ENCODE measurements at regions not wholly inside any gene's neighbourhood (a gene's known extent, or its start where the extent isn't known, plus 50 kb on each side); places are given as distances from the start of the nearest gene placed in this dataset.

GRCh38 chr6:168136622-168137021 is 57.6 kb upstream of the FRMD1 start:
- H3K4ac ChIP-seq (ENCODE audit: low read depth in 1 of 2, low read length in 2 of 2), result no peak overlapping the region
- H3K23ac ChIP-seq (ENCODE audit: low read length in 2 of 2), result no peak overlapping the region
- H2BK5ac ChIP-seq (ENCODE audit: low read depth, low read length, poor library complexity, severe bottlenecking), result no peak overlapping the region
- H3K36me3 ChIP-seq (ENCODE audit: control insufficient read depth in 1 of 2, insufficient read depth in 2 of 2, low read depth in 1 of 2, low read length in 2 of 2), result no peaks in the 10 kb centered on the region
- H4K91ac ChIP-seq (ENCODE audit: low read length), result no peak overlapping the region
- peaks cover 0 to 14% of the 10 kb centered on the region in 2 experiments for H3K27me3 ChIP-seq (ENCODE audit: control insufficient read depth in 1 of 2, insufficient read depth in 1 of 2, low read length in 2 of 2)
- no peak overlapping the region for H2AFZ ChIP-seq (ENCODE audit: low read depth, low read length)
- H3K18ac ChIP-seq (ENCODE audit: low read depth in 1 of 2, low read length in 2 of 2), result no peak overlapping the region
- WGBS, result 72% methylated on average over 3 of the region's 5 CpGs
- H4K8ac ChIP-seq (ENCODE audit: low read length), result no peak overlapping the region
- H3K9ac ChIP-seq (ENCODE audit: low read length), result no peak overlapping the region
- H2BK12ac ChIP-seq (ENCODE audit: low read length in 2 of 2), result no peak overlapping the region
- H3K4me3 ChIP-seq (ENCODE audit: insufficient read depth in 1 of 2, low read depth in 1 of 2, low read length in 2 of 2), result no peak overlapping the region
- H3K9me3 ChIP-seq (ENCODE audit: control insufficient read depth, low read length), result no peaks in the 10 kb centered on the region
- no peak overlapping the region for H3K4me2 ChIP-seq (ENCODE audit: low read length, poor library complexity, severe bottlenecking)
- H3K4me1 ChIP-seq (ENCODE audit: control insufficient read depth, insufficient read depth, low read depth, low read length), result peaks cover 13% of the 10 kb centered on the region
- H2BK15ac ChIP-seq (ENCODE audit: low read depth, poor library complexity, severe bottlenecking), result no peak overlapping the region
- H3K79me1 ChIP-seq (replicated peaks; ENCODE audit: low read length, poor library complexity, severe bottlenecking), result no peaks in the 10 kb centered on the region
- no peak overlapping the region for H2BK120ac ChIP-seq (ENCODE audit: low read depth, low read length)
- H3K27ac ChIP-seq (ENCODE audit: low read length, poor library complexity, severe bottlenecking), result no peak overlapping the region
- DNase-seq, result no peak
- no peak overlapping the region for H2AK5ac ChIP-seq (ENCODE audit: low read length, severe bottlenecking)
- H3K14ac ChIP-seq (ENCODE audit: low read length in 2 of 2), result no peak overlapping the region

GRCh38 chr6:168136001-168136400 is 57.0 kb upstream of the FRMD1 start:
- Histone ChIP-seq H3K36me3 (ENCODE audit: control insufficient read depth in 1 of 2, insufficient read depth in 2 of 2, low read depth in 1 of 2, low read length in 2 of 2) (no peaks in the 10 kb centered on the region), H3K27ac (ENCODE audit: low read length, poor library complexity, severe bottlenecking) (no peak overlapping the region), H3K4me2 (ENCODE audit: low read length, poor library complexity, severe bottlenecking) (no peak overlapping the region), H3K4me1 (ENCODE audit: control insufficient read depth, insufficient read depth, low read depth, low read length) (peaks cover 13% of the 10 kb centered on the region), H3K18ac (ENCODE audit: low read depth in 1 of 2, low read length in 2 of 2) (no peak overlapping the region), H3K9me3 (ENCODE audit: control insufficient read depth, low read length) (no peaks in the 10 kb centered on the region), H2BK120ac (ENCODE audit: low read depth, low read length) (no peak overlapping the region), H2BK5ac (ENCODE audit: low read depth, low read length, poor library complexity, severe bottlenecking) (no peak overlapping the region), H4K8ac (ENCODE audit: low read length) (no peak overlapping the region), H3K23ac (ENCODE audit: low read length in 2 of 2) (no peak overlapping the region), H2AFZ (ENCODE audit: low read depth, low read length) (no peak overlapping the region), H2BK12ac (ENCODE audit: low read length in 2 of 2) (no peak overlapping the region), H3K14ac (ENCODE audit: low read length in 2 of 2) (no peak overlapping the region), H2AK5ac (ENCODE audit: low read length, severe bottlenecking) (no peak overlapping the region), H4K91ac (ENCODE audit: low read length) (no peak overlapping the region), H3K79me1 (replicated peaks; ENCODE audit: low read length, poor library complexity, severe bottlenecking) (no peaks in the 10 kb centered on the region), H3K27me3 (ENCODE audit: control insufficient read depth in 1 of 2, insufficient read depth in 1 of 2, low read length in 2 of 2) (peaks cover 6 to 21% of the 10 kb centered on the region in 2 experiments), H2BK15ac (ENCODE audit: low read depth, poor library complexity, severe bottlenecking) (no peak overlapping the region), H3K9ac (ENCODE audit: low read length) (no peak overlapping the region), H3K4ac (ENCODE audit: low read depth in 1 of 2, low read length in 2 of 2) (no peak overlapping the region), H3K4me3 (ENCODE audit: insufficient read depth in 1 of 2, low read depth in 1 of 2, low read length in 2 of 2) (no peak overlapping the region)
- WGBS, result 89% methylated on average over 4 of the region's 7 CpGs
- no peak for DNase-seq

GRCh38 chr6:168134560-168135201 is 55.7 kb upstream of the FRMD1 start:
- no peak overlapping the region for H3K9ac ChIP-seq (ENCODE audit: low read length)
- no peak overlapping the region for H2BK5ac ChIP-seq (ENCODE audit: low read depth, low read length, poor library complexity, severe bottlenecking)
- H2BK12ac ChIP-seq (ENCODE audit: low read length in 2 of 2), result peak overlapping the region in 1 of 2 experiments; percentile 10
- H3K14ac ChIP-seq (ENCODE audit: low read length in 2 of 2), result peak overlapping the region in 1 of 2 experiments; percentile 14
- peak overlapping the region in 1 of 2 experiments; percentile 37 for H3K18ac ChIP-seq (ENCODE audit: low read depth in 1 of 2, low read length in 2 of 2)
- H3K79me1 ChIP-seq (replicated peaks; ENCODE audit: low read length, poor library complexity, severe bottlenecking), result no peaks in the 10 kb centered on the region
- H4K91ac ChIP-seq (ENCODE audit: low read length), result no peak overlapping the region
- no peak overlapping the region for H3K27ac ChIP-seq (ENCODE audit: low read length, poor library complexity, severe bottlenecking)
- peaks cover 13% of the 10 kb centered on the region for H3K4me1 ChIP-seq (ENCODE audit: control insufficient read depth, insufficient read depth, low read depth, low read length)
- H3K4ac ChIP-seq (ENCODE audit: low read depth in 1 of 2, low read length in 2 of 2), result no peak overlapping the region
- H3K4me2 ChIP-seq (ENCODE audit: low read length, poor library complexity, severe bottlenecking), result no peak overlapping the region
- no peaks in the 10 kb centered on the region for H3K36me3 ChIP-seq (ENCODE audit: control insufficient read depth in 1 of 2, insufficient read depth in 2 of 2, low read depth in 1 of 2, low read length in 2 of 2)
- DNase-seq, result no peak
- no peak overlapping the region for H2BK15ac ChIP-seq (ENCODE audit: low read depth, poor library complexity, severe bottlenecking)
- H3K23ac ChIP-seq (ENCODE audit: low read length in 2 of 2), result no peak overlapping the region
- no peak overlapping the region for H2AK5ac ChIP-seq (ENCODE audit: low read length, severe bottlenecking)
- H3K9me3 ChIP-seq (ENCODE audit: control insufficient read depth, low read length), result no peaks in the 10 kb centered on the region
- WGBS, result 96% methylated on average over 14 of the region's 16 CpGs
- H2BK120ac ChIP-seq (ENCODE audit: low read depth, low read length), result no peak overlapping the region
- H2AFZ ChIP-seq (ENCODE audit: low read depth, low read length), result no peak overlapping the region
- H4K8ac ChIP-seq (ENCODE audit: low read length), result no peak overlapping the region
- no peak overlapping the region for H3K4me3 ChIP-seq (ENCODE audit: insufficient read depth in 1 of 2, low read depth in 1 of 2, low read length in 2 of 2)
- peaks cover 19 to 32% of the 10 kb centered on the region in 2 experiments for H3K27me3 ChIP-seq (ENCODE audit: control insufficient read depth in 1 of 2, insufficient read depth in 1 of 2, low read length in 2 of 2)

- Histone ChIP-seq H2BK5ac (ENCODE audit: low read depth, low read length, poor library complexity, severe bottlenecking) (no peak overlapping the region), H3K4me2 (ENCODE audit: low read length, poor library complexity, severe bottlenecking) (no peak overlapping the region), H3K4me1 (ENCODE audit: control insufficient read depth, insufficient read depth, low read depth, low read length) (peaks cover 13% of the 10 kb centered on the region), H4K91ac (ENCODE audit: low read length) (no peak overlapping the region), H3K9me3 (ENCODE audit: control insufficient read depth, low read length) (no peaks in the 10 kb centered on the region), H2BK15ac (ENCODE audit: low read depth, poor library complexity, severe bottlenecking) (no peak overlapping the region), H2AFZ (ENCODE audit: low read depth, low read length) (no peak overlapping the region), H2BK120ac (ENCODE audit: low read depth, low read length) (no peak overlapping the region), H3K4me3 (ENCODE audit: insufficient read depth in 1 of 2, low read depth in 1 of 2, low read length in 2 of 2) (peak overlapping the region in 1 of 2 experiments; percentile 58), H2BK12ac (ENCODE audit: low read length in 2 of 2) (peak overlapping the region in 1 of 2 experiments; percentile 4), H3K18ac (ENCODE audit: low read depth in 1 of 2, low read length in 2 of 2) (peak overlapping the region in 1 of 2 experiments; percentile 29), H4K8ac (ENCODE audit: low read length) (no peak overlapping the region), H2AK5ac (ENCODE audit: low read length, severe bottlenecking) (no peak overlapping the region), H3K27ac (ENCODE audit: low read length, poor library complexity, severe bottlenecking) (no peak overlapping the region), H3K23ac (ENCODE audit: low read length in 2 of 2) (no peak overlapping the region), H3K27me3 (ENCODE audit: control insufficient read depth in 1 of 2, insufficient read depth in 1 of 2, low read length in 2 of 2) (peaks cover 19 to 32% of the 10 kb centered on the region in 2 experiments), H3K79me1 (replicated peaks; ENCODE audit: low read length, poor library complexity, severe bottlenecking) (no peaks in the 10 kb centered on the region), H3K4ac (ENCODE audit: low read depth in 1 of 2, low read length in 2 of 2) (no peak overlapping the region), H3K36me3 (ENCODE audit: control insufficient read depth in 1 of 2, insufficient read depth in 2 of 2, low read depth in 1 of 2, low read length in 2 of 2) (no peaks in the 10 kb centered on the region), H3K14ac (ENCODE audit: low read length in 2 of 2) (no peak overlapping the region), H3K9ac (ENCODE audit: low read length) (peak overlapping the region; percentile 47)
- DNase-seq, result no peak
- WGBS, result 89% methylated on average over 16 of the region's 16 CpGs
These were observed 54.9 kb upstream of the FRMD1 start for GRCh38 chr6:168133687-168134559.
